ENCODE measurements at regions not wholly inside any gene's neighbourhood (a gene's known extent, or its start where the extent isn't known, plus 50 kb on each side); places are given as distances from the start of the nearest gene placed in this dataset.

GRCh38 chr2:208545403-208546042 is 138.9 kb downstream of the PTH2R start:
- TF ChIP-seq CTCF (conservative IDR thresholded peaks at IDR 0.05) (no peak), ZFX (IDR thresholded peaks at IDR 0.05) (no peak)
- no peak overlapping the region for H3K27ac ChIP-seq

GRCh38 chr2:208546107-208546506 is 139.5 kb downstream of the PTH2R start:
- no peak overlapping the region for H3K27ac ChIP-seq
- TF ChIP-seq ZFX (IDR thresholded peaks at IDR 0.05) = no peak
- TF ChIP-seq CTCF (conservative IDR thresholded peaks at IDR 0.05) = no peak

GRCh38 chr2:208546860-208547650 is 140.5 kb downstream of the PTH2R start:
- no peak overlapping the region for H3K27ac ChIP-seq
- no peak for TF ChIP-seq CTCF (conservative IDR thresholded peaks at IDR 0.05)
- no peak for TF ChIP-seq ZFX (IDR thresholded peaks at IDR 0.05)

GRCh38 chr2:208548700-208549099 is 142.1 kb downstream of the PTH2R start:
- no peak overlapping the region for H3K27ac ChIP-seq
- TF ChIP-seq CTCF (conservative IDR thresholded peaks at IDR 0.05) = no peak
- TF ChIP-seq ZFX (IDR thresholded peaks at IDR 0.05) = no peak

- TF ChIP-seq ZFX (IDR thresholded peaks at IDR 0.05) (no peak), CTCF (conservative IDR thresholded peaks at IDR 0.05) (no peak)
These were observed 143.1 kb downstream of the PTH2R start for GRCh38 chr2:208549546-208550158.

GRCh38 chr2:208552943-208553342 is 146.4 kb downstream of the PTH2R start:
- H3K27ac ChIP-seq = no peak overlapping the region
- TF ChIP-seq ZFX (IDR thresholded peaks at IDR 0.05) (no peak), CTCF (conservative IDR thresholded peaks at IDR 0.05) (no peak)

More at GRCh38 chr2:208549546-208550158, 143.1 kb downstream of the PTH2R start:
- H3K27ac ChIP-seq = no peak overlapping the region

GRCh38 chr2:208556983-208557484 is 150.4 kb downstream of the PTH2R start:
- TF ChIP-seq CTCF (conservative IDR thresholded peaks at IDR 0.05) (no peak), ZFX (IDR thresholded peaks at IDR 0.05) (no peak)
- no peak overlapping the region for H3K27ac ChIP-seq
